ENCODE measurements at regions not wholly inside any gene's neighbourhood (a gene's known extent, or its start where the extent isn't known, plus 50 kb on each side); places are given as distances from the start of the nearest gene placed in this dataset.

- DNase-seq, result peak; percentile 14 to 71 (median 55)
- ChIA-PET POLR2A (no interaction called here), CTCF (no interaction called here)
- WGBS (ENCODE audit: insufficient coverage), result 44% methylated on average over 2 of the region's 6 CpGs
- no peaks in the 10 kb centered on the region for H3K9me3 ChIP-seq (ENCODE audit: control extremely low read depth in 1 of 5, control insufficient read depth in 4 of 5, insufficient read depth in 2 of 5, low read depth in 1 of 5, low read length in 4 of 5)
- H3K36me3 ChIP-seq (ENCODE audit: control insufficient read depth in 4 of 4, insufficient read depth in 4 of 4, low read length in 3 of 4), result no peaks in the 10 kb centered on the region
- H3K27ac ChIP-seq (ENCODE audit: insufficient read depth in 1 of 2, low read depth in 1 of 2, low read length in 2 of 2, poor library complexity in 1 of 2, severe bottlenecking in 2 of 2), result no peak overlapping the region
- H3K27me3 ChIP-seq (replicated peaks in 2 of 5; ENCODE audit: control insufficient read depth in 4 of 5, insufficient read depth in 5 of 5, low read length in 4 of 5), result no peaks in the 10 kb centered on the region
- H3K4me1 ChIP-seq (ENCODE audit: control extremely low read depth in 1 of 4, control insufficient read depth in 4 of 4, insufficient read depth in 4 of 4, low read length in 3 of 4), result peaks cover 3 to 25% (median 17%) of the 10 kb centered on the region in 4 experiments
- H3K4me3 ChIP-seq (ENCODE audit: control insufficient read depth in 1 of 7, extremely low read depth in 1 of 7, insufficient read depth in 4 of 7, low read depth in 2 of 7, low read length in 6 of 7), result no peak overlapping the region
Measured at GRCh38 chr12:105765053-105766014, 373.4 kb downstream of the NUAK1 start.

GRCh38 chr12:105766029-105766428 is 372.7 kb downstream of the NUAK1 start:
- no peaks in the 10 kb centered on the region for H3K9me3 ChIP-seq (ENCODE audit: control extremely low read depth in 1 of 5, control insufficient read depth in 4 of 5, insufficient read depth in 2 of 5, low read depth in 1 of 5, low read length in 4 of 5)
- ChIA-PET CTCF (no interaction called here), POLR2A (no interaction called here)
- no peak overlapping the region for H3K27ac ChIP-seq (ENCODE audit: insufficient read depth in 1 of 2, low read depth in 1 of 2, low read length in 2 of 2, poor library complexity in 1 of 2, severe bottlenecking in 2 of 2)
- no peaks in the 10 kb centered on the region for H3K36me3 ChIP-seq (ENCODE audit: control insufficient read depth in 4 of 4, insufficient read depth in 4 of 4, low read length in 3 of 4)
- H3K27me3 ChIP-seq (replicated peaks in 2 of 5; ENCODE audit: control insufficient read depth in 4 of 5, insufficient read depth in 5 of 5, low read length in 4 of 5), result no peaks in the 10 kb centered on the region
- H3K4me3 ChIP-seq (ENCODE audit: control insufficient read depth in 1 of 7, extremely low read depth in 1 of 7, insufficient read depth in 4 of 7, low read depth in 2 of 7, low read length in 6 of 7), result no peak overlapping the region
- WGBS (ENCODE audit: insufficient coverage), result 100% methylated on average over 1 of the region's 4 CpGs
- no peak for DNase-seq
- H3K4me1 ChIP-seq (ENCODE audit: control extremely low read depth in 1 of 4, control insufficient read depth in 4 of 4, insufficient read depth in 4 of 4, low read length in 3 of 4), result peaks cover 3 to 25% (median 17%) of the 10 kb centered on the region in 4 experiments

GRCh38 chr12:105769486-105769885 is 369.3 kb downstream of the NUAK1 start:
- Histone ChIP-seq H3K27ac (ENCODE audit: insufficient read depth in 1 of 2, low read depth in 1 of 2, low read length in 2 of 2, poor library complexity in 1 of 2, severe bottlenecking in 2 of 2) (no peak overlapping the region), H3K9me3 (ENCODE audit: control extremely low read depth in 1 of 5, control insufficient read depth in 4 of 5, insufficient read depth in 2 of 5, low read depth in 1 of 5, low read length in 4 of 5) (peaks cover 0 to 2% (median 0%) of the 10 kb centered on the region in 5 experiments), H3K36me3 (ENCODE audit: control insufficient read depth in 4 of 4, insufficient read depth in 4 of 4, low read length in 3 of 4) (no peaks in the 10 kb centered on the region), H3K27me3 (replicated peaks in 2 of 5; ENCODE audit: control insufficient read depth in 4 of 5, insufficient read depth in 5 of 5, low read length in 4 of 5) (no peaks in the 10 kb centered on the region), H3K4me1 (ENCODE audit: control extremely low read depth in 1 of 4, control insufficient read depth in 4 of 4, insufficient read depth in 4 of 4, low read length in 3 of 4) (peaks cover 3 to 21% (median 15%) of the 10 kb centered on the region in 4 experiments), H3K4me3 (ENCODE audit: control insufficient read depth in 1 of 7, extremely low read depth in 1 of 7, insufficient read depth in 4 of 7, low read depth in 2 of 7, low read length in 6 of 7) (no peak overlapping the region)
- ChIA-PET CTCF (no interaction called here), POLR2A (no interaction called here)
- WGBS (ENCODE audit: insufficient coverage), result 100% methylated on average over 1 of the region's 2 CpGs
- no peak for DNase-seq

GRCh38 chr12:105773471-105773870 is 365.3 kb downstream of the NUAK1 start:
- POLR2A ChIA-PET, result no interaction called here
- CTCF ChIA-PET, result no interaction called here

GRCh38 chr12:105774037-105774436 is 364.7 kb downstream of the NUAK1 start:
- DNase-seq, result no peak
- CTCF ChIA-PET, result no interaction called here
- Histone ChIP-seq H3K4me1 (ENCODE audit: control extremely low read depth in 1 of 4, control insufficient read depth in 4 of 4, insufficient read depth in 4 of 4, low read length in 3 of 4) (no peaks in the 10 kb centered on the region), H3K27me3 (replicated peaks in 2 of 5; ENCODE audit: control insufficient read depth in 4 of 5, insufficient read depth in 5 of 5, low read length in 4 of 5) (no peaks in the 10 kb centered on the region), H3K4me3 (ENCODE audit: control insufficient read depth in 1 of 7, extremely low read depth in 1 of 7, insufficient read depth in 4 of 7, low read depth in 2 of 7, low read length in 6 of 7) (no peak overlapping the region), H3K36me3 (ENCODE audit: control insufficient read depth in 4 of 4, insufficient read depth in 4 of 4, low read length in 3 of 4) (no peaks in the 10 kb centered on the region), H3K27ac (ENCODE audit: insufficient read depth in 1 of 2, low read depth in 1 of 2, low read length in 2 of 2, poor library complexity in 1 of 2, severe bottlenecking in 2 of 2) (no peak overlapping the region), H3K9me3 (ENCODE audit: control extremely low read depth in 1 of 5, control insufficient read depth in 4 of 5, insufficient read depth in 2 of 5, low read depth in 1 of 5, low read length in 4 of 5) (peaks cover 0 to 2% (median 0%) of the 10 kb centered on the region in 5 experiments)
- 93% methylated on average over 3 of the region's 5 CpGs for WGBS (ENCODE audit: insufficient coverage)
- POLR2A ChIA-PET, result no interaction called here

More at GRCh38 chr12:105773471-105773870, 365.3 kb downstream of the NUAK1 start:
- Histone ChIP-seq H3K36me3 (ENCODE audit: control insufficient read depth in 4 of 4, insufficient read depth in 4 of 4, low read length in 3 of 4) (no peaks in the 10 kb centered on the region), H3K27ac (ENCODE audit: insufficient read depth in 1 of 2, low read depth in 1 of 2, low read length in 2 of 2, poor library complexity in 1 of 2, severe bottlenecking in 2 of 2) (no peak overlapping the region), H3K9me3 (ENCODE audit: control extremely low read depth in 1 of 5, control insufficient read depth in 4 of 5, insufficient read depth in 2 of 5, low read depth in 1 of 5, low read length in 4 of 5) (peaks cover 0 to 2% (median 0%) of the 10 kb centered on the region in 5 experiments), H3K4me3 (ENCODE audit: control insufficient read depth in 1 of 7, extremely low read depth in 1 of 7, insufficient read depth in 4 of 7, low read depth in 2 of 7, low read length in 6 of 7) (no peak overlapping the region), H3K4me1 (ENCODE audit: control extremely low read depth in 1 of 4, control insufficient read depth in 4 of 4, insufficient read depth in 4 of 4, low read length in 3 of 4) (no peaks in the 10 kb centered on the region), H3K27me3 (replicated peaks in 2 of 5; ENCODE audit: control insufficient read depth in 4 of 5, insufficient read depth in 5 of 5, low read length in 4 of 5) (no peaks in the 10 kb centered on the region)
- no peak for DNase-seq
- WGBS (ENCODE audit: insufficient coverage), result 100% methylated on average over 1 of the region's 2 CpGs

- CTCF ChIA-PET, result no interaction called here
- DNase-seq, result no peak
- POLR2A ChIA-PET, result interaction anchor here (0.6 kb wide), 1 partner anchor 530 kb away, joined by 3 read pairs; no protein-coding TSS in a partner anchor
- no peaks in the 10 kb centered on the region for H3K36me3 ChIP-seq (ENCODE audit: control insufficient read depth in 4 of 4, insufficient read depth in 4 of 4, low read length in 3 of 4)
- H3K4me1 ChIP-seq (ENCODE audit: control extremely low read depth in 1 of 4, control insufficient read depth in 4 of 4, insufficient read depth in 4 of 4, low read length in 3 of 4), result no peaks in the 10 kb centered on the region
- H3K27me3 ChIP-seq (replicated peaks in 2 of 5; ENCODE audit: control insufficient read depth in 4 of 5, insufficient read depth in 5 of 5, low read length in 4 of 5), result no peaks in the 10 kb centered on the region
- 100% methylated on average over 1 of the region's 3 CpGs for WGBS (ENCODE audit: insufficient coverage)
- H3K9me3 ChIP-seq (ENCODE audit: control extremely low read depth in 1 of 5, control insufficient read depth in 4 of 5, insufficient read depth in 2 of 5, low read depth in 1 of 5, low read length in 4 of 5), result peaks cover 0 to 2% (median 0%) of the 10 kb centered on the region in 5 experiments
- no peak overlapping the region for H3K27ac ChIP-seq (ENCODE audit: insufficient read depth in 1 of 2, low read depth in 1 of 2, low read length in 2 of 2, poor library complexity in 1 of 2, severe bottlenecking in 2 of 2)
- no peak overlapping the region for H3K4me3 ChIP-seq (ENCODE audit: control insufficient read depth in 1 of 7, extremely low read depth in 1 of 7, insufficient read depth in 4 of 7, low read depth in 2 of 7, low read length in 6 of 7)
Measured at GRCh38 chr12:105775343-105775742, 363.4 kb downstream of the NUAK1 start.
